CD4-positive, alpha-beta T cell (primary cell): ENCODE measurements at regions not wholly inside any gene's neighbourhood (a gene's known extent, or its start where the extent isn't known, plus 50 kb on each side); places are given as distances from the start of the nearest gene placed in this dataset.
"Not testable (repeated sequence)": the region's sequence is repeated elsewhere in the genome, so short reads cannot be mapped to it uniquely, and the experiment has no call there.

Experiments
- ATAC-seq: fragments of 200-7000 bp; cut with Tn5 transposase; one replicate; pipeline ENCODE4 v1.10.0; 2022; ENCODE audit warnings: mild to moderate bottlenecking; ENCODE audit not compliant: poor library complexity
- CTCF ChIA-PET: fragments of 350-600 bp; sonication (Branson Sonifier 250); formaldehyde crosslinking; loops from one replicate; lab custom pipeline; 2021; ENCODE audit warnings: antibody characterized with exemption, inconsistent platforms; lab: Charles Lee
- POLR2A ChIA-PET: fragments of 350-600 bp; sonication (Branson Sonifier 250); formaldehyde crosslinking; loops from one replicate; lab custom pipeline; 2021; ENCODE audit warnings: antibody characterized with exemption, inconsistent platforms; lab: Charles Lee
- DNase-seq, 14 experiments: peaks; one replicate each; pipeline ENCODE4 v3.0.0-alpha.2; 2013 to 2020; ENCODE audit warnings: mixed read lengths in 2 of 14
- H3K27ac ChIP-seq, 2 donors: one replicate each; pipeline versions ENCODE4 v1.5.1 to v1.7.0; 2013; ENCODE audit warnings: low read length in 2 of 2, low read depth in 1 of 2, mild to moderate bottlenecking in 1 of 2
- H3K27me3 ChIP-seq, 2 experiments: 1 replicate in 1 of 2; 2 replicates in 1 of 2; pipeline versions ENCODE4 v1.6.1 to v1.7.0; 2013; ENCODE audit warnings: low read length in 2 of 2, control low read depth in 1 of 2, mild to moderate bottlenecking in 1 of 2, moderate library complexity in 1 of 2; ENCODE audit not compliant: insufficient read depth in 2 of 2, control insufficient read depth in 1 of 2
- H3K36me3 ChIP-seq: one replicate; pipeline ENCODE4 v1.6.1; 2013; ENCODE audit warnings: low read length, control low read depth; ENCODE audit not compliant: insufficient read depth
- H3K4me1 ChIP-seq: one replicate; pipeline ENCODE4 v1.6.1; 2013; ENCODE audit warnings: low read length, control low read depth; ENCODE audit not compliant: insufficient read depth
- H3K4me3 ChIP-seq: one replicate; pipeline ENCODE4 v1.5.1; 2013; ENCODE audit warnings: mild to moderate bottlenecking, low read length, moderate library complexity
- H3K9me3 ChIP-seq, 2 experiments: 1 replicate in 1 of 2; 2 replicates in 1 of 2; pipeline versions ENCODE4 v1.6.1 to v1.7.0; 2013; ENCODE audit warnings: low read length in 2 of 2, mild to moderate bottlenecking in 2 of 2, control low read depth in 1 of 2, moderate library complexity in 1 of 2; ENCODE audit not compliant: control insufficient read depth in 1 of 2, insufficient read depth in 1 of 2
- H3K27ac Mint-ChIP-seq: one replicate; pipeline ENCODE4 v1.8.0; 2020; ENCODE audit warnings: mixed read lengths
- H3K27me3 Mint-ChIP-seq: one replicate; pipeline ENCODE4 v1.8.0; 2021; ENCODE audit warnings: mixed read lengths
- H3K36me3 Mint-ChIP-seq: one replicate; pipeline ENCODE4 v1.8.0; 2021; ENCODE audit warnings: low read depth, mixed read lengths
- H3K4me1 Mint-ChIP-seq: one replicate; pipeline ENCODE4 v1.8.0; 2021; ENCODE audit warnings: low read depth, mixed read lengths
- H3K4me3 Mint-ChIP-seq: one replicate; pipeline ENCODE4 v1.8.0; 2020; ENCODE audit warnings: mild to moderate bottlenecking, mixed read lengths
- H3K9me3 Mint-ChIP-seq: one replicate; pipeline ENCODE4 v1.8.0; 2020; ENCODE audit warnings: mixed read lengths
- CTCF ChIP-seq: fragments of 200-600 bp; IDR thresholded peaks from one replicate; pipeline ENCODE4 v1.8.0; 2022; ENCODE audit warnings: antibody characterized with exemption, mild to moderate bottlenecking
- intact Hi-C, 2 experiments: fragments of 100-400 bp; cut with DNase I in 1 of 2; cut with micrococcal nuclease in 1 of 2; formaldehyde crosslinking; loops; one replicate each; pipeline versions ENCODE4 v1.15.1 to v1.9.0; 2023 to 2025; cut with DNase I, micrococcal nuclease

DNA sequence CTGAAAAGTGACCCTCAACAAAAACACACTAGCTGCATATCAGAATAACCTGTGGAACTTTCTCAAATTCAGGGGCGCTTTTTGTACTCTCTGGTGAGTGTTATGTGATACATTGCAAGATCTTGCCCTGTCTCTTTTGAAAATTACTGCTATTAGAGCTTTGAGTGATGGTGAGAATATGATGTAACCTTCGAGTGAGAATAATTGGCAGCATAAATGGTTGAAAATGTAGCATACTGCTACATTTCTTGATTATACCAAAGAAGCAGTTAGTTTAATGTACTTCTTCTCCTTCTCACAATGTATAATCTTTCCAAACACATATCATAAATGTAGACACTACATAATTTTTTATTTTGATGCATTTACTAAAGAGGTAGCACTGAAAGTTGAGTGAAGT lies 882.9 kb downstream of the FSTL5 start:
- no peak for TF ChIP-seq CTCF

DNA sequence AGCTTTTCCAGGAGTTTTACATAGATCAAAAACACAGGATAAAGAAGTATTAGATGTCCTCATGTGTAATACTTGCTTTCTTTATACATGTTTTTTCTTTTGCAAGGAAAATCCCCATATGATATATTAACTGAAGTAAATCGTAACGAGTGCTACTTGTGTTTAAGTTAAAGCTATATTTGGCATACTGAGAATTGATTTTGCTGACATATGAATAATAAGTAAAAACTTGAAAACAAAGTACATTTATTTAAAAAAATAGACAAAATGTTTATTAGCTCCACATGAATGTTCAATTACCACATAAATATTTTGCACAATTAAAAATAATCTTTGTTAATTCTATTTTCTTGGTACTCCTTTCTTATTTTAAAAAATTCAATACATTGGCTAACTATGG lies 884.7 kb downstream of the FSTL5 start:
- POLR2A ChIA-PET = no interaction called here
- H3K27ac Mint-ChIP-seq = no peak overlapping the region
- no peaks in the 10 kb centered on the region for H3K36me3 Mint-ChIP-seq
- no peaks in the 10 kb centered on the region for H3K27me3 Mint-ChIP-seq
- H3K36me3 ChIP-seq = no peaks in the 10 kb centered on the region
- TF ChIP-seq CTCF = no peak
- intact Hi-C loops = no loop called here
- CTCF ChIA-PET = no interaction called here
- DNase-seq = no peak
- no peaks in the 10 kb centered on the region for H3K4me1 ChIP-seq
- no peak for ATAC-seq
- H3K27me3 ChIP-seq = no peaks in the 10 kb centered on the region
- H3K4me3 Mint-ChIP-seq = no peak overlapping the region
- H3K27ac ChIP-seq = no peak overlapping the region
- peaks cover 7% of the 10 kb centered on the region for H3K9me3 Mint-ChIP-seq
- H3K9me3 ChIP-seq = peaks cover 0 to 22% of the 10 kb centered on the region in 2 experiments
- H3K4me1 Mint-ChIP-seq = no peaks in the 10 kb centered on the region
- no peak overlapping the region for H3K4me3 ChIP-seq

More for the DNA sequence above, 882.9 kb downstream of the FSTL5 start:
- no peaks in the 10 kb centered on the region for H3K27me3 Mint-ChIP-seq
- H3K27me3 ChIP-seq = no peaks in the 10 kb centered on the region
- H3K4me1 ChIP-seq = no peaks in the 10 kb centered on the region
- intact Hi-C loops = no loop called here
- no peak overlapping the region for H3K27ac Mint-ChIP-seq
- no peak overlapping the region for H3K4me3 Mint-ChIP-seq
- ATAC-seq (no peak), DNase-seq (no peak)
- H3K9me3 Mint-ChIP-seq = peaks cover 11% of the 10 kb centered on the region
- ChIA-PET CTCF (no interaction called here), POLR2A (no interaction called here)
- H3K9me3 ChIP-seq = peaks cover 0 to 17% of the 10 kb centered on the region in 2 experiments
- no peak overlapping the region for H3K4me3 ChIP-seq
- no peak overlapping the region for H3K27ac ChIP-seq
- no peaks in the 10 kb centered on the region for H3K36me3 ChIP-seq
- H3K36me3 Mint-ChIP-seq = no peaks in the 10 kb centered on the region
- H3K4me1 Mint-ChIP-seq = no peaks in the 10 kb centered on the region

DNA sequence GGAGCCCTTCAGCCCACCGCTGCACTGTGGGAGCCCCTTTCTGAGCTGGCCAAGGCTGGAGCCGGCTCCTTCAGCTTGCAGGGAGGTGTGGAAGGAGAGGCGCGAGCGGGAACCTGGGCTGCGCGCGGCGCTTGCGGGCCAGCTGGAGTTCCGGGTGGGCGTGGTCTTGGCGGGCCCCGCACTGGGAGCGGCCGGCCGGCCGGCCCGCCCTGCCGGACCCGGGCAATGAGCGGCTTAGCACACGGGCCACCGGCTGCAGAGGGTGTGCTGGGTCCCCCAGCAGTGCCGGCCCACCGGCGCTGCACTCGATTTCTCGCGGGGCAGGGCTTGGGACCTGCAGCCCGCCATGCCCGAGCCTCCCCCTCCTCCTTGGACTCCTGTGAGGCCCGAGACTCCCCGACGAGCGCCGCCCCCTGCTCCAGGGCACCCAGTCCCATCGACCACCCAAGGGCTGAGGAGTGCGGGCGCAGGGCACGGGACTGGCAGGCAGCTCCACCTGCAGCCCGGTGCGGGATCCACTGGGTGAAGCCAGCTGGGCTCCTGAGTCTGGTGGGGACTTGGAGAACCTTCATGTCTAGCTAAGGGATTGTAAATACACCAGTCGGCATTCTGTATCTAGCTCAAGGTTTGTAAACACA lies 886.5 kb downstream of the FSTL5 start:
- H3K9me3 ChIP-seq = peaks cover 0 to 22% of the 10 kb centered on the region in 2 experiments
- H3K4me3 ChIP-seq, H3K36me3 Mint-ChIP-seq, CTCF ChIA-PET, H3K27me3 ChIP-seq, POLR2A ChIA-PET, H3K27ac Mint-ChIP-seq, H3K9me3 Mint-ChIP-seq, H3K4me1 Mint-ChIP-seq, intact Hi-C loops, H3K36me3 ChIP-seq, H3K4me1 ChIP-seq, H3K27ac ChIP-seq, H3K27me3 Mint-ChIP-seq, DNase-seq, ATAC-seq, H3K4me3 Mint-ChIP-seq: not testable (repeated sequence)

GRCh38 chr4:161273607-161274006 lies 890.2 kb downstream of the FSTL5 start:
- no peak overlapping the region for H3K4me3 Mint-ChIP-seq
- Histone ChIP-seq H3K4me3 (no peak overlapping the region), H3K36me3 (no peaks in the 10 kb centered on the region), H3K4me1 (no peaks in the 10 kb centered on the region), H3K27ac (no peak overlapping the region), H3K27me3 (no peaks in the 10 kb centered on the region), H3K9me3 (peaks cover 0 to 22% of the 10 kb centered on the region in 2 experiments)
- no peaks in the 10 kb centered on the region for H3K4me1 Mint-ChIP-seq
- DNase-seq (no peak), ATAC-seq (no peak)
- intact Hi-C loops = no loop called here
- no peaks in the 10 kb centered on the region for H3K27me3 Mint-ChIP-seq
- no peak for TF ChIP-seq CTCF
- H3K36me3 Mint-ChIP-seq = no peaks in the 10 kb centered on the region
- H3K27ac Mint-ChIP-seq = no peak overlapping the region
- ChIA-PET POLR2A (no interaction called here), CTCF (no interaction called here)
- H3K9me3 Mint-ChIP-seq = peaks cover 7% of the 10 kb centered on the region
